C4-2B (cell line): ENCODE measurements at regions not wholly inside any gene's neighbourhood (a gene's known extent, or its start where the extent isn't known, plus 50 kb on each side); places are given as distances from the start of the nearest gene placed in this dataset.
"Not testable (repeated sequence)": the region's sequence is repeated elsewhere in the genome, so short reads cannot be mapped to it uniquely, and the experiment has no call there.

Experiments used
- H3K27ac ChIP-seq: fragments of 450-650 bp; 2 replicates; pipeline ENCODE4 v1.5.1; 2017
- ZFX ChIP-seq: fragments of 450-650 bp; IDR thresholded peaks from 2 replicates; pipeline ENCODE4 v1.6.1; 2017
- TF ChIP-seq, protein P1 (sequence below): fragments of 450-650 bp; conservative IDR thresholded peaks from 2 replicates; pipeline ENCODE4 v1.5.1; 2017; ENCODE audit warnings: mild to moderate bottlenecking

DNA sequence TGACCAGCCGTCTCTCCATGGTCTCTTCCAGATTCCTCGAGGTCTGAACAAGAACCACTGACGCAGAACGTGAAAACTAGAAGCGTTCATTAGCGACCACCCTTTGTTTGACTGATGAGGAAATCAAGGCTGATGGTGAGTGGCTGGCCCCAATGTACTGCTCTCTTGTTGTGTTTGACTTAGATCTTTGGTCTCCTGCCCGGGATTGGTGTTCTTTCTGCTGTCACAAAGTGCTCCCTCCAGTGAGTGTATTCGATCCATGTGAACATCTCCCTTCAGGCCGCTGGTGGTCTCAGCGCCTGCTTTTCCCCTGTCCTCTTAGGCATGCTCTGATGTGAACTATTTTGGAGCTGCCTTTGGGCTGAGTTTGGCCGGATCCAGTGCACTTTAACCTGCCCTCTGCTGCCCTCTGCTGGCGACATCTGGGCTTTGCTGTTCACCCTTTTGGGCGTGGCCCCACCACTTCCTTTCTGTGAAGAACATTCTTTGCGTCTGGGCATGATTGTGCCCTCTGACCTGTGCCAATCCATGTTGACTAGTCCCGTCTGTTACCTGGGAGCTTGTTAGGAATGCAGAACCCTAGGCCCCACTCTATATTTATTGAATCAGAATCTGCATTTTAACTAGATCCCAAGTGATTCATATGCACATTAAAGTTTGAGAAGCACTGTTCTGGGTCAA is 279.1 kb downstream of the TTC6 start:
- TF ChIP-seq, protein P1, sequence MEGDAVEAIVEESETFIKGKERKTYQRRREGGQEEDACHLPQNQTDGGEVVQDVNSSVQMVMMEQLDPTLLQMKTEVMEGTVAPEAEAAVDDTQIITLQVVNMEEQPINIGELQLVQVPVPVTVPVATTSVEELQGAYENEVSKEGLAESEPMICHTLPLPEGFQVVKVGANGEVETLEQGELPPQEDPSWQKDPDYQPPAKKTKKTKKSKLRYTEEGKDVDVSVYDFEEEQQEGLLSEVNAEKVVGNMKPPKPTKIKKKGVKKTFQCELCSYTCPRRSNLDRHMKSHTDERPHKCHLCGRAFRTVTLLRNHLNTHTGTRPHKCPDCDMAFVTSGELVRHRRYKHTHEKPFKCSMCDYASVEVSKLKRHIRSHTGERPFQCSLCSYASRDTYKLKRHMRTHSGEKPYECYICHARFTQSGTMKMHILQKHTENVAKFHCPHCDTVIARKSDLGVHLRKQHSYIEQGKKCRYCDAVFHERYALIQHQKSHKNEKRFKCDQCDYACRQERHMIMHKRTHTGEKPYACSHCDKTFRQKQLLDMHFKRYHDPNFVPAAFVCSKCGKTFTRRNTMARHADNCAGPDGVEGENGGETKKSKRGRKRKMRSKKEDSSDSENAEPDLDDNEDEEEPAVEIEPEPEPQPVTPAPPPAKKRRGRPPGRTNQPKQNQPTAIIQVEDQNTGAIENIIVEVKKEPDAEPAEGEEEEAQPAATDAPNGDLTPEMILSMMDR: peak; percentile 95
- TF ChIP-seq ZFX: no peak
- H3K27ac ChIP-seq: peak overlapping the region; percentile 4; the same call in 1 of the 2 replicates

DNA sequence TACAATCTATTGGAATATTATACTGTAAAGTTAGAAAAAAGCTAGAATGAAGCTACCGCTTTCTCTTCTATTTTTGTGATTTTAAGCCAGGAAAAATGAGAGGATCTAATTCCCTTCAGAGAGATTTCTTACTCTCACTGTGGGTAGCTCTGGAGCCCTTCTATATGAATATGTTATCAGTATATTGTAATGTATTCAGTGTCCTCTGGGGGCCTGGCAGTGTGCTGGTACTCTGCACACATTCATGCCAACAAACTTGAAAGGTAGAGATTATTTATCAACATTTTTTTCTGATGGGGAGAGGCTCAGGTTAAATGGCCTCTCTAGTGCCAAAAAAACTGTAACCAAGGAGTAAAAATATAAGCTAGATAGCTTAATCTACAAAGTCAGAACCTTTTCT is 292.8 kb downstream of the TTC6 start:
- no peak for TF ChIP-seq ZFX
- TF ChIP-seq, protein P1: peak; percentile 14; the same call in 1 of the 2 replicates

DNA sequence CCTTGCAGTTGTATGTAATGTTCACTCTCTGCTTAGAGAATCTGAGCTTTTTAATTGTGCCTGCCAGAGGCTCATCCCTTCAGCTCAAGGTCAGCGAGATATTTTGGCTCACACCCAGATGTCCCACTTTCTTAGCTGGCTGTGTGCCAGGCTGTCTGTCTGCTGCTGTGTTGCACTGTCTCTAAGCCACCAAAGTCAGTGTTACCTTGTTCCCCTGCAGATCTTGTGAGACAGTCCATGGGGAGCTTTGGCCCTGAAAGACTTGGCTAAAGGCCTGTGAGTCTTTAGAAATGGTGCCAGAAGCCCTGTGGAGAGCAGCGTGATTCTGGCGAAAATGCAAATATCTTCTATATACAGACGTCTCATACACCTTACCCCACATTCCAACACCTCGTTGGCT is 293.7 kb downstream of the TTC6 start:
- H3K27ac ChIP-seq: no peak overlapping the region
- TF ChIP-seq, protein P1: no peak
- no peak for TF ChIP-seq ZFX

More for the DNA sequence above, 292.8 kb downstream of the TTC6 start:
- no peak overlapping the region for H3K27ac ChIP-seq

DNA sequence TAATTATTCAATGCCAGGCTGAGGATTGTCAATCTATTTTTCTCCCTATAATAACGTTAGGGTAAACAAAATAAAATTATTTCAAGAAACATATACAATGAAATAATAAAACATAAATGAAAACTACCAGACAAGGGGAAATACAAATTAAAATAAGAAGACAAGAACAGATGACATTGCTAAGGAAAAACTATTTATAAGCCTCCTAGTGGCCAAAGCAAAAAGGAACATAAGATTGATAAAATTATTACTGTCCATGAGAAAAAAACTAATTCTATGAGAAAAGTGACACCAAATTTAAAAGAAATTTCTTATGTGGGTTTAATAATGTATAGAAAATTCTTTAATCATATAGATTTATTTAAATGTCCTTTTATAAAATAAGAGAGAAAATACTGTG is 294.7 kb downstream of the TTC6 start:
- TF ChIP-seq ZFX: no peak
- TF ChIP-seq, protein P1: peak; percentile 35
- no peak overlapping the region for H3K27ac ChIP-seq

DNA sequence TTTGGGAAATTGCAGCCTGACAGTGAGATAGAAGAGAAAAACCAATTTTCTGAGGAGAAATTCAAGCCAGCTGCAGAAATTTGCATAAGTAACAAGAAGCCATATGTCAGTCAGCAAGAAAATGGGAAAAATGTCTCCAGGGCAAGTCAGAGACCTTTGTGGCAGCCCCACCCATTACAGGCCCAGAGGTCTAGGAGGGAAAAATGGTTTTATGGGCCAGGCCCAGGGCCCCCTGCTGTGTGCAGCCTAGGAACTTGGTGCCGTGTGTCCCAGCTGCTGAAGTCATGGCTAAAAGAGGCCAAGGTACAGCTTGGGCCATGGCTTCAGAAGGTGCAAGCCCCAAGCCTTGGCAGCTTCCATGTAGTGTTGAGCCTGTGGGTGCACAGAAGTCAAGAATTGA is 296.1 kb downstream of the TTC6 start:
- H3K27ac ChIP-seq: not testable (repeated sequence)

DNA sequence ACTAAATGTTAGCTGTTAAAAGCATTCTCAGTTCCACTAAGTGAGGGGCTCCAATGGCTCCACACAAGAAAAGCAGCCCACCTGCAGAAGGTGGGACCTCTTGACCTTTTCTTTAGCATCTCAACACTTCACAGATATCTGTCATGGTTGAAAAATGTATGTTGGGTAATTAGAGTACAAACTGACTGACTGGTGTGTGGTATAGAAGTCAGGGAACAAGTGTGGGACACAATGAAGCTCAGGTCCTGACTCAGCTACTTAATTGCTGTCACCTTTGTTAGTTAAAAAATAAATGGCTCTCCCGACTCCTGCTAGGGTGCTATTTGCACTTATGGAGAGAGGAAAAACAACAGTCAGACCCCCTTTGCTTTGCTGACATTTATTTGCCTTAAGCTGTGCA is 299.0 kb downstream of the TTC6 start:
- H3K27ac ChIP-seq: no peak overlapping the region
- TF ChIP-seq, protein P1: no peak
- TF ChIP-seq ZFX: no peak

DNA sequence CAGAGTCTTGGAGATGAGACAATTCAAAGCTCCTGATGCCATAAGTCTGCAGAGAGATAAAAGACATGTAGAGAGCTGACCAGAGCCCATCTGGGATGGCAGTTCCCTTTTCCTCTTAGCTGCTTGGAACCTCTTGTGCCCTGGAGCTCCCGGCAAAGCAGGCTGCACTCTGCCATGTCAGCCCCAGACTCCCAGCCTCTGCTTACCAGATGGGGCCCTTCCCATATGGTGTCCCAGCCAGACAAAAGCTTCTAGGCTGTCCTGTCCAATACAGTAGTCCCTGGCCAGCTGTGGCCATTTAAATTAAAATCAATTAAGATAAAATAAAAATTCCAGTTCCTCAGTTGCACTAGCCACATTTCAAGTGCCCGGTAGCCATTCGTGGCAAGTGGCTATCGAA is 303.9 kb downstream of the TTC6 start:
- no peak for TF ChIP-seq ZFX
- TF ChIP-seq, protein P1: no peak
- H3K27ac ChIP-seq: no peak overlapping the region

DNA sequence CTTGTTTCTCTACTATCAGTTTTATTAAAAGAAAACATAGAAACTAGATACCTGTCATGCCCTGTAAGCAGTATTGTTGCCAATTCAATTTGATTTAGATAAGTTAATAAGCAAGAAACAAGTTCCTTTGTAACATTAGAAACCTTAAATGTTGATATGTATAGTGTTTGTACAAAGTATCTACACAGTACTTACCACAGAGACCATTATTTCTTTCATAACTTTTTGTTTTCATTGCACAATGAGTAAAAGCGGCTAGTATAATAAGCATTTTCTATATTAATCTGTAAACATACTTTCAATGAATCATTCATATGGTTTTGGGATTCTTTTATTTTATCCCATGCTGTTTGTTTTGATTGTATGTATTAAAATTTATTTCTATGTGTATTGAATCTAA is 305.1 kb downstream of the TTC6 start:
- TF ChIP-seq ZFX: no peak
- no peak overlapping the region for H3K27ac ChIP-seq
